ENCODE measurements at regions not wholly inside any gene's neighbourhood (a gene's known extent, or its start where the extent isn't known, plus 50 kb on each side); places are given as distances from the start of the nearest gene placed in this dataset.
"Not testable (repeated sequence)": the region's sequence is repeated elsewhere in the genome, so short reads cannot be mapped to it uniquely, and the experiment has no call there.

GRCh38 chr7:19561121-19561805 lies 147.6 kb downstream of the POLR1F start:
- no peak for FAIRE-seq
- TF ChIP-seq, protein P1, sequence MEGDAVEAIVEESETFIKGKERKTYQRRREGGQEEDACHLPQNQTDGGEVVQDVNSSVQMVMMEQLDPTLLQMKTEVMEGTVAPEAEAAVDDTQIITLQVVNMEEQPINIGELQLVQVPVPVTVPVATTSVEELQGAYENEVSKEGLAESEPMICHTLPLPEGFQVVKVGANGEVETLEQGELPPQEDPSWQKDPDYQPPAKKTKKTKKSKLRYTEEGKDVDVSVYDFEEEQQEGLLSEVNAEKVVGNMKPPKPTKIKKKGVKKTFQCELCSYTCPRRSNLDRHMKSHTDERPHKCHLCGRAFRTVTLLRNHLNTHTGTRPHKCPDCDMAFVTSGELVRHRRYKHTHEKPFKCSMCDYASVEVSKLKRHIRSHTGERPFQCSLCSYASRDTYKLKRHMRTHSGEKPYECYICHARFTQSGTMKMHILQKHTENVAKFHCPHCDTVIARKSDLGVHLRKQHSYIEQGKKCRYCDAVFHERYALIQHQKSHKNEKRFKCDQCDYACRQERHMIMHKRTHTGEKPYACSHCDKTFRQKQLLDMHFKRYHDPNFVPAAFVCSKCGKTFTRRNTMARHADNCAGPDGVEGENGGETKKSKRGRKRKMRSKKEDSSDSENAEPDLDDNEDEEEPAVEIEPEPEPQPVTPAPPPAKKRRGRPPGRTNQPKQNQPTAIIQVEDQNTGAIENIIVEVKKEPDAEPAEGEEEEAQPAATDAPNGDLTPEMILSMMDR (IDR thresholded peaks at IDR 0.05; ENCODE audit: insufficient read depth, missing control alignments): no peak
- DNase-seq (ENCODE audit: insufficient read length, low spot score): no peak

- TF ChIP-seq, protein P1 (IDR thresholded peaks at IDR 0.05; ENCODE audit: insufficient read depth, missing control alignments): no peak
- FAIRE-seq: no peak
- DNase-seq (ENCODE audit: insufficient read length, low spot score): no peak
These were observed 148.5 kb downstream of the POLR1F start for GRCh38 chr7:19560111-19560883.

GRCh38 chr7:19558527-19558926 lies 150.3 kb downstream of the POLR1F start:
- DNase-seq (ENCODE audit: insufficient read length, low spot score) (no peak), FAIRE-seq (no peak)
- TF ChIP-seq, protein P1 (IDR thresholded peaks at IDR 0.05; ENCODE audit: insufficient read depth, missing control alignments): no peak

- DNase-seq (ENCODE audit: insufficient read length, low spot score) (no peak), FAIRE-seq (no peak)
- TF ChIP-seq, protein P1 (IDR thresholded peaks at IDR 0.05; ENCODE audit: insufficient read depth, missing control alignments): no peak
These were observed 150.9 kb downstream of the POLR1F start for GRCh38 chr7:19557726-19558465.

DNA sequence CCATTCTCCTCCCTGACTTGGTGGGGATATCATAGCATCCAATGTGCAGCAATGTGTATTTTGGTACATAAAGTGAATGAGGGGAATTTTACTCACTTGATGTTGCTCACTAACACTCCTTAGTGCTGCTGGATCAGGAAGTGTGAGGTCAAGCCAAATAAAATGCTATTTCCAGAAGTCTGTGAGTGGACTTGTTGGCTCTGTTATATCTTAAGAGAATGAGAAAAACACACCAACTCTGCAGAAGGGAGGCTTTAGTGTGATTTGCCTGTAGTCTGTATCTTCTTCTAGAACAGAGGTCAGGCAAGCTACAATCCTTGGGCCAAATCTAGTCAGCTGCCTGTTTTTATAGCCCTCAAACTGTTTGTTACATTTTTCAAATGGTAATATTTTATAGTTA lies 154.3 kb downstream of the POLR1F start:
- no peak for DNase-seq (ENCODE audit: insufficient read length, low spot score)
- TF ChIP-seq, protein P1 (IDR thresholded peaks at IDR 0.05; ENCODE audit: insufficient read depth, missing control alignments): no peak
- FAIRE-seq: no peak

GRCh38 chr7:19552576-19552975 lies 156.3 kb downstream of the POLR1F start:
- FAIRE-seq: no peak
- TF ChIP-seq, protein P1 (IDR thresholded peaks at IDR 0.05; ENCODE audit: insufficient read depth, missing control alignments): no peak
- no peak for DNase-seq (ENCODE audit: insufficient read length, low spot score)

DNA sequence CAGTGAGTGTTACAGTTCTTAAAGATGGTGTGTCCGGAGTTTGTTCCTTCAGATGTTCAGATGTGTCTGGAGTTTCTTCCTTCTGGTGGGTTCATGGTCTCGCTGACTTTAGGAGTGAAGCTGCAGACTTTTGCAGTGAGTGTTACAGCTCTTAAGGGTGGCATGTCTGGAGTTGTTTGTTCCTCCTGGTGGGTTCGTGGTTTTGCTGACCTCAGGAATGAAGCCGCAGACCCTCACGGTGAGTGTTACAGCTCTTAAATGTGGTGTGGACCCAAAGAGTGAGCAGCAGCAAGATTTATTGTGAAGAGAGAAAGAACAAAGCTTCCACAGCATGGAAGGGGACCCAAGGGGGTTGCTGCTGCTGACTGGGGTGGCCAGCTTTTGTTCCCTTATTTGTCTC lies 159.6 kb downstream of the POLR1F start:
- not testable (repeated sequence) for FAIRE-seq; DNase-seq (ENCODE audit: insufficient read length, low spot score)

Measured in D721Med (cell line).